ENCODE measurements at regions not wholly inside any gene's neighbourhood (a gene's known extent, or its start where the extent isn't known, plus 50 kb on each side); places are given as distances from the start of the nearest gene placed in this dataset.

DNA sequence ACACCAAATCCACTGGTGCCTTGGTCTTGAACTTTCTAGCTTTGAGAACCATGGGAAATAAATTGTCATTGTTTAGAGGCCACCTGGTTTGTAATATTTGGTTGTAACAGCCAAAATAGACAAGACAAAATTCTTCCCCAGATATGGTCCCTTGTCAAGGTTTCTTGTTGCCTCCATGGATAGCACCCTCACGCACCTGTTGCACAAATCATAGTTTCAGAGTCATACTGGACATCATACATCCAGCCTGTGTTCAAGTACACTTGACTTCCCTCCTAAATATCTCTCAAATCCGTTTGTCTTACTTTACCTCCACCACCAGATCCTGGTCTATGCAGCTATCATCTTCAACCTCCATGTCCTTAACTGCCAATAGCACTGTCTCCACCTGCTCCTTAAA is 256.7 kb upstream of the IGFBP3 start:
- no peaks in the 10 kb centered on the region for H3K36me3 ChIP-seq (replicated peaks in 1 of 2; ENCODE audit: control extremely low read depth in 1 of 2, control insufficient read depth in 1 of 2, extremely low read depth in 1 of 2, insufficient read depth in 2 of 2, low read length in 1 of 2)
- no peak overlapping the region for H3K9ac ChIP-seq (ENCODE audit: low read length)
- peaks cover 0 to 7% (median 0%) of the 10 kb centered on the region in 3 donors for H3K9me3 ChIP-seq (ENCODE audit: control extremely low read depth in 1 of 3, control insufficient read depth in 2 of 3, insufficient read depth in 1 of 3, low read length in 2 of 3)
- CTCF ChIA-PET: no interaction called here
- no peaks in the 10 kb centered on the region for H4K20me1 ChIP-seq (ENCODE audit: control insufficient read depth, insufficient read depth, low read length, poor library complexity, severe bottlenecking)
- no peaks in the 10 kb centered on the region for H3K4me1 Mint-ChIP-seq
- H3K4me1 ChIP-seq (ENCODE audit: control insufficient read depth in 2 of 2, insufficient read depth in 2 of 2, low read length in 2 of 2): no peaks in the 10 kb centered on the region
- no peak overlapping the region for H3K4me3 Mint-ChIP-seq
- H3K27me3 ChIP-seq (replicated peaks in 1 of 4; ENCODE audit: control extremely low read depth in 1 of 4, control insufficient read depth in 3 of 4, insufficient read depth in 4 of 4, low read length in 3 of 4): no peaks in the 10 kb centered on the region
- intact Hi-C loops (cut with micrococcal nuclease): no loop called here
- no peak overlapping the region for H3K27ac ChIP-seq (ENCODE audit: low read length in 2 of 2)
- no peak overlapping the region for H2AFZ ChIP-seq (ENCODE audit: insufficient read depth, low read depth, low read length, poor library complexity, severe bottlenecking)
- H3K4me2 ChIP-seq (replicated peaks; ENCODE audit: low read depth, low read length, poor library complexity, severe bottlenecking): no peak overlapping the region
- TF ChIP-seq CTCF (IDR thresholded peaks at IDR 0.05): no peak
- TF ChIP-seq EZH2 (IDR thresholded peaks at IDR 0.05; ENCODE audit: borderline replicate concordance, insufficient read depth, low read depth, low read length, poor library complexity, severe bottlenecking): no peak
- DNase-seq (no peak), ATAC-seq (ENCODE audit: low read depth) (no peak)
- H3K4me3 ChIP-seq (ENCODE audit: control extremely low read depth in 1 of 5, extremely low read depth in 1 of 5, insufficient read depth in 1 of 5, low read depth in 2 of 5, low read length in 4 of 5): no peak overlapping the region
- H3K9me3 Mint-ChIP-seq (ENCODE audit: insufficient read depth): peaks cover 7% of the 10 kb centered on the region
- H3K27me3 Mint-ChIP-seq: no peaks in the 10 kb centered on the region
- H3K79me2 ChIP-seq (ENCODE audit: control insufficient read depth, insufficient read depth, low read length): no peaks in the 10 kb centered on the region
- no peak overlapping the region for H3K27ac Mint-ChIP-seq
- POLR2A ChIA-PET: no interaction called here
- WGBS (ENCODE audit: insufficient coverage): 85% methylated on average over 2 of the region's 2 CpGs

- H3K4me3 Mint-ChIP-seq: no peak overlapping the region
- H3K79me2 ChIP-seq (ENCODE audit: control insufficient read depth, insufficient read depth, low read length): no peaks in the 10 kb centered on the region
- no peak overlapping the region for H3K4me2 ChIP-seq (replicated peaks; ENCODE audit: low read depth, low read length, poor library complexity, severe bottlenecking)
- TF ChIP-seq CTCF (IDR thresholded peaks at IDR 0.05): no peak
- TF ChIP-seq EZH2 (IDR thresholded peaks at IDR 0.05; ENCODE audit: borderline replicate concordance, insufficient read depth, low read depth, low read length, poor library complexity, severe bottlenecking): no peak
- no peak overlapping the region for H3K9ac ChIP-seq (ENCODE audit: low read length)
- WGBS (ENCODE audit: insufficient coverage): 47% methylated on average over 2 of the region's 5 CpGs
- no peak for DNase-seq
- no peaks in the 10 kb centered on the region for H3K9me3 Mint-ChIP-seq (ENCODE audit: insufficient read depth)
- peaks cover 0 to 7% (median 0%) of the 10 kb centered on the region in 3 donors for H3K9me3 ChIP-seq (ENCODE audit: control extremely low read depth in 1 of 3, control insufficient read depth in 2 of 3, insufficient read depth in 1 of 3, low read length in 2 of 3)
- no peak overlapping the region for H3K27ac ChIP-seq (ENCODE audit: low read length in 2 of 2)
- no peaks in the 10 kb centered on the region for H3K4me1 Mint-ChIP-seq
- POLR2A ChIA-PET: no interaction called here
- H3K27me3 ChIP-seq (replicated peaks in 1 of 4; ENCODE audit: control extremely low read depth in 1 of 4, control insufficient read depth in 3 of 4, insufficient read depth in 4 of 4, low read length in 3 of 4): no peaks in the 10 kb centered on the region
- CTCF ChIA-PET: no interaction called here
- H2AFZ ChIP-seq (ENCODE audit: insufficient read depth, low read depth, low read length, poor library complexity, severe bottlenecking): no peak overlapping the region
- no peaks in the 10 kb centered on the region for H3K36me3 ChIP-seq (replicated peaks in 1 of 2; ENCODE audit: control extremely low read depth in 1 of 2, control insufficient read depth in 1 of 2, extremely low read depth in 1 of 2, insufficient read depth in 2 of 2, low read length in 1 of 2)
- ATAC-seq (ENCODE audit: low read depth): no peak
- H3K4me3 ChIP-seq (ENCODE audit: control extremely low read depth in 1 of 5, extremely low read depth in 1 of 5, insufficient read depth in 1 of 5, low read depth in 2 of 5, low read length in 4 of 5): no peak overlapping the region
- intact Hi-C loops (cut with micrococcal nuclease): no loop called here
- H4K20me1 ChIP-seq (ENCODE audit: control insufficient read depth, insufficient read depth, low read length, poor library complexity, severe bottlenecking): no peaks in the 10 kb centered on the region
- no peaks in the 10 kb centered on the region for H3K27me3 Mint-ChIP-seq
- H3K27ac Mint-ChIP-seq: no peak overlapping the region
- no peaks in the 10 kb centered on the region for H3K4me1 ChIP-seq (ENCODE audit: control insufficient read depth in 2 of 2, insufficient read depth in 2 of 2, low read length in 2 of 2)
Measured at GRCh38 chr7:46175221-46175620, 254.1 kb upstream of the IGFBP3 start.
